Activated CD8-positive, alpha-beta memory T cell treated with anti-CD3 and anti-CD28 coated beads, Interleukin-2, amount 50 U/mL, for 1 hour (primary cell): ENCODE measurements at regions not wholly inside any gene's neighbourhood (a gene's known extent, or its start where the extent isn't known, plus 50 kb on each side); places are given as distances from the start of the nearest gene placed in this dataset.
"Not testable (repeated sequence)": the region's sequence is repeated elsewhere in the genome, so short reads cannot be mapped to it uniquely, and the experiment has no call there.

ENCODE experiments used
- DNase-seq: peaks from one replicate; pipeline ENCODE4 v3.0.0-alpha.2; 2020; ENCODE audit errors: extremely low read depth

DNA sequence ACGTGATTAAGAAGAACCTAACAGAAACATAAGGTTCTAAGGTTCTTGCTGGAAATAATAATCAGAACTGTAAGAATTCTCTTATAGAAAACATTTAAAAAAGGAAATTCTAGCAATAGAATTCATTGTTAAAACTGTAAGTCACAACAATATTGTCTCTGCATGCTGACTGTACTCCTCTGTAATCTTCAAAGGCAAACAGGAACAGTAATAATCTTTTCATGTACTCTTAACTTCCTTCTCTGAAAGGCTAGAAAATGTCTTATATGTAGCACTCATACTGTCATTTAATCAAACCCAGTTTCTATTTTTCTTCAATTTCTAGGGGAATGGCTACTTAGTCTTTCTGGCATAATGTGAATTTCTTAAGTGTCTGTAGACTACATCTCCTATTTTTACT lies 103.5 kb upstream of the AGAP9 start:
- not testable (repeated sequence) for DNase-seq

GRCh38 chr10:47622719-47623118 lies 99.3 kb upstream of the AGAP9 start:
- not testable (repeated sequence) for DNase-seq

DNA sequence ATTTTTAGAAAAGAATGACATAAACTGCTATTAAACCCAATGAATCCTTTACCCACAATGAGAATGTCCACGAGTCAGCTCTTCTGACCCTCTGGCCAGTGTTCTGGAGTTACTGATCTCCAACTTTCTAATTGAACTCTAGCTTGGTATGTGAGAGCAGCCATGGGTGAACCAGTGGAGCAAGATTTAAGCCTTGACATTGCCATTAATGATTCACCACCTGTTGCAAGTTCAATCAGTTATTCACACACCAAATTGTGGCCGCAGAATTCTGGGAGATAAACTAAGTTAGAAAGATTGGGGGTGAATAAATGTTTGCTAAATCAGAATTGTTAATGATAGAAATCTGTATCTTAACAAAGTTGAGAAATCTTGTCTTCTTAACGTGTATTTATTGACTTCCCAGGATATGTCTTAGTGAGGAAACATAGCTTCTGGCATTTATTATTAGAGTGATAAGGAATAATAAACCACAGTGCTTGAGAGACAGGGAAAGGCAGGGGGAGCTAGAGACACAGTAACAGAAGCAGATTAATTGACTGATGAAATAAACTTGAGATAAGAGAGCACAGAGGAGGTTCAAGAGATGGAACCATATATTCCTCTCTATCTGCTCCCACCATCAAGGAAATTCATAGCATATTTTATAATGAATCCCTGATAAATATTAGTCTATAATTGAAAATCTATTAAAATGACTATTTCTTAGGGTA lies 96.0 kb upstream of the AGAP9 start:
- not testable (repeated sequence) for DNase-seq

GRCh38 chr10:47609311-47609710 lies 85.9 kb upstream of the AGAP9 start:
- DNase-seq, result not testable (repeated sequence)

DNA sequence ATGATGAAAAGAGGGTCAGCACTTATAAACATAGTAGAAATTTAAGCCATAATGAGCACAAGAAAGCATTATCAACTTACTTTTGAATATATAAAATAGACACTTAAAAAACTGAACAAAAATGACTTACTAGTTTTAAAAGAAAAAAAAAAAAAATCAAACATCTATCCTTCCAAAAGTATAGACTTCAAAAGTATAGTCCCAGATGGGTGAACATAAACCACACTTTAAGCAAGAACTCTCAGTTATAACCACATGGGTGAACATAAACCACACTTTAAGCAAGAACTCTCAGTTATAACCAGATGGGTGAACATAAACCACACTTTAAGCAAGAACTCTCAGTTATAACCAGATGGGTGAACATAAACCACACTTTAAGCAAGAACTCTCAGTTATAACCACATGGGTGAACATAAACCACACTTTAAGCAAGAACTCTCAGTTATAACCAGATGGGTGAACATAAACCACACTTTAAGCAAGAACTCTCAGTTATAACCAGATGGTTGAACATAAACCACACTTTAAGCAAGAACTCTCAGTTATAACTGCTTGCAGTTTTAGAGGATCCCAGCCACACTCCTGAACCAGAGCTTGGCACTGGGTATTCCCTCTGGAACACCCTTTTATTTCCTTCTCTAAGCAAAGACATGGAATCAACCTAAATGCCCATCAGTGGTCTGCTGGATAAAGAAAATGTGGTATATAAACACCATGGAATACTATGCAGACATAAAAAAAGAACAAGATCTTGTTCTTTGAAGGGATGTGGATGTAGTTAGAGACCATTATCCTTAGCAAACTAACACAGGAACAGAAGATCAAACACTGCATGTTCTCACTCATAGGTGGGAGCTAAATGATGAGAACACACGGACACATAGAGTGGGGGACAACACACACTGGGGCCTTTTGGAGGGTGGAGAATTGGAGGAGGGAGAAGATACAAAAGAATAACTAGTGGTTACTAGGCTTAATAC lies 82.6 kb upstream of the AGAP9 start:
- not testable (repeated sequence) for DNase-seq

DNA sequence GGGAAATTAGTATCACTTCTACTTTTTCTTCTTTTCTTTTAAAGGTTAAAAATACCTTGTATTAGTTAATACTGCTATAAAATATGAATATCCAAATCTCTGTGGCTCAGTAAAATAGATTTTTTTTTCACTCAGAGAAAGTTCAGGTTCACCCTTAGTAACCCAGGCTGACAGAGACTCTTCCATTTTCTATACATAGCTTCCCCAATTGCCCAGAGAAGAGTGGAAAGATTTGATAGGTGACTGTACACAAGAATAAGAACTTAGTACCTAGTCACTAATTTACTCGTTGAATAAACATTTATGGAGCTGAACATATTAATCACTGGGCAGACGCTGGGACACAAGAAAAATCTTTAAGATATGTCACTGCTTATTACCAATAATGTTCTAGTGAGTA lies 77.2 kb upstream of the AGAP9 start:
- not testable (repeated sequence) for DNase-seq

DNA sequence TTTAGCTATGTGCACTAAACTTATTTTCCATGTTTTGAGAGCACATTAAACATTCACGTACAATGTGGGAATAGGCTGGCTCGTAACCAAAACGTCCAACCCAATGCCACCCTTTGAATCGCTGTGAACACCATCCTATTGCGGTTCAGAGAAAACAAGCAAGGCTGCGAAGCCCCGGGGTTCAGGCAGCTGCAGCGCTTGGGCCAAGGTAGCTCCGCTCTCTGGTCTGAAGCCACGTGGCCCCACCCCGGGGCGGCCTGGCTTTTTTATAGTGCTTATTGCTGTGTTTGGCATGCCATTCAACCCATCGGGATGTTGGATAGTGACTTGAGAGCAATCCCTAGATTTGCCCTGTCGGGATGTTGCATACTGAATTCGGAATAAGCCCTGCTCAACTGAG lies 76.7 kb upstream of the AGAP9 start:
- not testable (repeated sequence) for DNase-seq

GRCh38 chr10:47599657-47600056 lies 76.2 kb upstream of the AGAP9 start:
- not testable (repeated sequence) for DNase-seq

DNA sequence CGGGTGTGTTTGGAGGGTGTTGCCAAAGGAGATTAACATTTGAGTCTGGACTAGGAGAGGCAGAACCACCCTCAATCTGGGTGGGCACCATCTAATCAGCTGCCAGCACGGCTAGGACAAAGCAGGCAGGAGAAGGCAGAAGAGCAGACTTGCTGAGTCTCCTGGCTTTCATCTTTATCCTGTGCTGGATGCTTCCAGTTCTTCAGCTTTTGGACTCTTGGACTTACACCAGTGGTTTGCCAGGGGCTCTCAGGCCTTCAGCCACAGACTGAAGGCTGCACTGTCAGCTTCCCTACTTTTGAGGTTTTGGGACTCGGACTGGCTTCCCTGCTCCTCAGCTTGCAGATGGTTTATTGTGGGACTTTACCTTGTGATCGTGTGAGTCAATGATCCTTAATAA lies 70.4 kb upstream of the AGAP9 start:
- DNase-seq, result not testable (repeated sequence)

DNA sequence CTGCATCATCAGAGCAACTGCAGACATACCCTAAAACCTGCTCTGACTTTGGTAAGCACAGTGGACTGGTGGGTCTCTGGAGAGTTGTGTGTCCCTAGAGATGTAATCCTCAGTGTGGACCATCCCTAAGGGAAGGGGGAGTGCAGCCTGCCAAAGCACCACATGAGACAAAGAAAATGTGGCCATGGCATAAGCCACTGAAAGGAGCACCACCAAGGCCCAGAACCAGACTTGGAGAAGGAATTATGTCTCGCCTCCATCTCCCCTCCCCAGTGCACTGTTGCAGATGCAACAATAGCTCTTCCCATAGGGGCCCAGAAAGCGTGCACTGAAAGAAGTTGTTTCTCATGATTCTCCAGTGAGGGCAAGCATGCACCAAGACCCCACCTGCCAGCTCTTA lies 69.7 kb upstream of the AGAP9 start:
- not testable (repeated sequence) for DNase-seq

- not testable (repeated sequence) for DNase-seq
These were observed 67.5 kb upstream of the AGAP9 start for GRCh38 chr10:47590956-47591355.

- not testable (repeated sequence) for DNase-seq
These were observed 67.1 kb upstream of the AGAP9 start for GRCh38 chr10:47590534-47590933.

- DNase-seq, result not testable (repeated sequence)
These were observed 58.6 kb upstream of the AGAP9 start for GRCh38 chr10:47582051-47582450.

- DNase-seq, result not testable (repeated sequence)
These were observed 56.6 kb upstream of the AGAP9 start for GRCh38 chr10:47580063-47580462.

- not testable (repeated sequence) for DNase-seq
These were observed 55.1 kb upstream of the AGAP9 start for GRCh38 chr10:47578547-47578946.
